PFSK-1 (cell line): ENCODE measurements at regions not wholly inside any gene's neighbourhood (a gene's known extent, or its start where the extent isn't known, plus 50 kb on each side); places are given as distances from the start of the nearest gene placed in this dataset.

Experiments
- POLR2AphosphoS5 ChIP-seq: IDR thresholded peaks from 2 replicates; pipeline ENCODE4 v1.6.1; 2012; ENCODE audit warnings: low read depth, mild to moderate bottlenecking, control low read depth, low read length, moderate library complexity
- REST ChIP-seq, 2 experiments: IDR thresholded peaks; 2 replicates each; pipeline versions ENCODE4 v1.6.1 to v1.8.0; 2011 to 2012; ENCODE audit warnings: low read depth in 2 of 2, low read length in 2 of 2, control low read depth in 1 of 2, inconsistent platforms in 1 of 2, mild to moderate bottlenecking in 1 of 2, moderate library complexity in 1 of 2; ENCODE audit not compliant: insufficient read depth in 1 of 2
- SIN3A ChIP-seq: IDR thresholded peaks from 2 replicates; pipeline ENCODE4 v1.6.1; 2012; ENCODE audit warnings: mild to moderate bottlenecking, low read length, moderate library complexity, borderline replicate concordance; ENCODE audit not compliant: insufficient read depth
- TAF1 ChIP-seq: IDR thresholded peaks from 2 replicates; pipeline ENCODE4 v1.6.1; 2012; ENCODE audit warnings: low read length, control low read depth, borderline replicate concordance; ENCODE audit not compliant: insufficient read depth

GRCh38 chr6:148222376-148222775, 120.3 kb upstream of the SASH1 start:
- TF ChIP-seq SIN3A (no peak), REST (IDR thresholded peaks at IDR 0.05; ENCODE audit: insufficient read depth in 1 of 2, low read depth in 2 of 2, low read length in 2 of 2) (no peak), TAF1 (no peak), POLR2AphosphoS5 (no peak)
